HEK293T (cell line): ENCODE measurements at regions not wholly inside any gene's neighbourhood (a gene's known extent, or its start where the extent isn't known, plus 50 kb on each side); places are given as distances from the start of the nearest gene placed in this dataset.

ENCODE experiments used
- BHLHE40 ChIP-seq: fragments of 450-650 bp; IDR thresholded peaks from 2 replicates; pipeline ENCODE4 v1.6.1; 2016; ENCODE audit warnings: mild to moderate bottlenecking, moderate library complexity, borderline replicate concordance
- FOXA1 ChIP-seq: fragments of 450-650 bp; IDR thresholded peaks from 2 replicates; pipeline ENCODE4 v1.6.1; 2016; ENCODE audit warnings: mild to moderate bottlenecking
- FOXM1 ChIP-seq: fragments of 450-650 bp; IDR thresholded peaks from 2 replicates; pipeline ENCODE4 v1.6.1; 2017; ENCODE audit warnings: mild to moderate bottlenecking, borderline replicate concordance
- TARDBP ChIP-seq: fragments of 450-650 bp; IDR thresholded peaks from 2 replicates; pipeline ENCODE4 v1.6.1; 2016

DNA sequence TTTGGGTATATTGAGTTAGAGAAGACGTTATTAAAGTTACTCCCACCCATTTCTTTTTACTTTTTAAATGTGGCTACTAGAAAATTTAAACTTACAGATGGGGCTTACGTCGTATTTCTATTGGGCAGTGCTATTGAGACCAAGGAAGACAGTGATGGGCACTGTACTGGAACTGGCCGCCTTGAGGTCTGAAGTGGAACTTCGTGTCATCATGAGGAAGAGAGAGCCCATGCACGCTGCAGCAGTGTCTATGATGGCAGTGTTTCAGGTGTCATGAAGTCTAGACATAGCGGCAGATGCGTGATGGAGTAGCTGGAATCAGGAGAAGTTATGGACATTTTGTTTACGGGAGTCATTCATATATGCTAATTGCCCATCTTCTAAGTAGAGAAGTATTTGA is 143.7 kb downstream of the LRRC70 start:
- TF ChIP-seq FOXA1: no peak
- no peak for TF ChIP-seq TARDBP
- no peak for TF ChIP-seq FOXM1
- no peak for TF ChIP-seq BHLHE40
